ENCODE measurements at regions not wholly inside any gene's neighbourhood (a gene's known extent, or its start where the extent isn't known, plus 50 kb on each side); places are given as distances from the start of the nearest gene placed in this dataset.

GRCh38 chr5:30194595-30194994 is 998.9 kb upstream of the CDH6 start:
- no TSS peak for BruUV-seq (replicated peaks)
- no peaks in the 10 kb centered on the region for H3K9me2 ChIP-seq (ENCODE audit: insufficient read depth, low read length)
- no peaks in the 10 kb centered on the region for H3K9me3 ChIP-seq (ENCODE audit: low read length)
- no peak overlapping the region for H3K27ac ChIP-seq (ENCODE audit: low read depth, low read length, poor library complexity, severe bottlenecking)
- H3K79me2 ChIP-seq (ENCODE audit: insufficient read depth, low read depth, low read length) = no peaks in the 10 kb centered on the region
- no peak overlapping the region for H3K4me3 ChIP-seq (ENCODE audit: low read depth, low read length, poor library complexity, severe bottlenecking)
- no peaks in the 10 kb centered on the region for H3K4me1 ChIP-seq (ENCODE audit: insufficient read depth, low read length, poor library complexity, severe bottlenecking)
- no peaks in the 10 kb centered on the region for H4K20me1 ChIP-seq (ENCODE audit: insufficient read depth, low read length)
- POLR2A ChIA-PET = no interaction called here
- DNase-seq (ENCODE audit: low spot score) = no peak
- no peak overlapping the region for H2AFZ ChIP-seq (ENCODE audit: low read length)
- intact Hi-C loops (cut with micrococcal nuclease; ENCODE audit: unreplicated experiment) = no loop called here
- no peak for TF ChIP-seq EZH2phosphoT487 (IDR thresholded peaks at IDR 0.05; ENCODE audit: borderline replicate concordance, low read depth, low read length)
- no peak for TF ChIP-seq CTCF (conservative IDR thresholded peaks at IDR 0.05; ENCODE audit: low read length)
- CTCF ChIA-PET (ENCODE audit: unreplicated experiment) = no interaction called here
- no peak overlapping the region for H3K4me2 ChIP-seq (ENCODE audit: low read length)
- no peaks in the 10 kb centered on the region for H3K36me3 ChIP-seq (ENCODE audit: insufficient read depth, low read length)

- intact Hi-C loops (cut with micrococcal nuclease; ENCODE audit: unreplicated experiment) = no loop called here
- Histone ChIP-seq H3K36me3 (ENCODE audit: insufficient read depth, low read length) (no peaks in the 10 kb centered on the region), H3K4me3 (ENCODE audit: low read depth, low read length, poor library complexity, severe bottlenecking) (no peak overlapping the region), H3K79me2 (ENCODE audit: insufficient read depth, low read depth, low read length) (no peaks in the 10 kb centered on the region), H3K4me1 (ENCODE audit: insufficient read depth, low read length, poor library complexity, severe bottlenecking) (no peaks in the 10 kb centered on the region), H3K4me2 (ENCODE audit: low read length) (no peak overlapping the region), H3K9me3 (ENCODE audit: low read length) (no peaks in the 10 kb centered on the region), H4K20me1 (ENCODE audit: insufficient read depth, low read length) (no peaks in the 10 kb centered on the region), H3K9me2 (ENCODE audit: insufficient read depth, low read length) (no peaks in the 10 kb centered on the region), H3K27ac (ENCODE audit: low read depth, low read length, poor library complexity, severe bottlenecking) (no peak overlapping the region), H2AFZ (ENCODE audit: low read length) (no peak overlapping the region)
- no peak for DNase-seq (ENCODE audit: low spot score)
- ChIA-PET CTCF (ENCODE audit: unreplicated experiment) (no interaction called here), POLR2A (no interaction called here)
- TF ChIP-seq CTCF (conservative IDR thresholded peaks at IDR 0.05; ENCODE audit: low read length) = no peak
- no peak for TF ChIP-seq EZH2phosphoT487 (IDR thresholded peaks at IDR 0.05; ENCODE audit: borderline replicate concordance, low read depth, low read length)
- no TSS peak for BruUV-seq (replicated peaks)
These were observed 1009.7 kb upstream of the CDH6 start for GRCh38 chr5:30183795-30184194.

- Histone ChIP-seq H3K4me3 (ENCODE audit: low read depth, low read length, poor library complexity, severe bottlenecking) (no peak overlapping the region), H3K27ac (ENCODE audit: low read depth, low read length, poor library complexity, severe bottlenecking) (no peak overlapping the region), H3K4me2 (ENCODE audit: low read length) (no peak overlapping the region), H3K79me2 (ENCODE audit: insufficient read depth, low read depth, low read length) (no peaks in the 10 kb centered on the region), H2AFZ (ENCODE audit: low read length) (no peak overlapping the region), H4K20me1 (ENCODE audit: insufficient read depth, low read length) (no peaks in the 10 kb centered on the region), H3K9me2 (ENCODE audit: insufficient read depth, low read length) (no peaks in the 10 kb centered on the region), H3K9me3 (ENCODE audit: low read length) (no peaks in the 10 kb centered on the region), H3K4me1 (ENCODE audit: insufficient read depth, low read length, poor library complexity, severe bottlenecking) (no peaks in the 10 kb centered on the region), H3K36me3 (ENCODE audit: insufficient read depth, low read length) (no peaks in the 10 kb centered on the region)
- ChIA-PET CTCF (ENCODE audit: unreplicated experiment) (no interaction called here), POLR2A (interaction anchor here (1.1 kb wide), 1 partner anchor 52 kb away, joined by 4 read pairs; no protein-coding TSS in a partner anchor)
- TF ChIP-seq CTCF (conservative IDR thresholded peaks at IDR 0.05; ENCODE audit: low read length) (no peak), EZH2phosphoT487 (IDR thresholded peaks at IDR 0.05; ENCODE audit: borderline replicate concordance, low read depth, low read length) (no peak)
- no TSS peak for BruUV-seq (replicated peaks)
- no peak for DNase-seq (ENCODE audit: low spot score)
- intact Hi-C loops (cut with micrococcal nuclease; ENCODE audit: unreplicated experiment) = no loop called here
These were observed 1037.3 kb upstream of the CDH6 start for GRCh38 chr5:30156156-30156555.

Measured in OCI-LY7 (cell line).